ENCODE measurements at regions not wholly inside any gene's neighbourhood (a gene's known extent, or its start where the extent isn't known, plus 50 kb on each side); places are given as distances from the start of the nearest gene placed in this dataset.

DNA sequence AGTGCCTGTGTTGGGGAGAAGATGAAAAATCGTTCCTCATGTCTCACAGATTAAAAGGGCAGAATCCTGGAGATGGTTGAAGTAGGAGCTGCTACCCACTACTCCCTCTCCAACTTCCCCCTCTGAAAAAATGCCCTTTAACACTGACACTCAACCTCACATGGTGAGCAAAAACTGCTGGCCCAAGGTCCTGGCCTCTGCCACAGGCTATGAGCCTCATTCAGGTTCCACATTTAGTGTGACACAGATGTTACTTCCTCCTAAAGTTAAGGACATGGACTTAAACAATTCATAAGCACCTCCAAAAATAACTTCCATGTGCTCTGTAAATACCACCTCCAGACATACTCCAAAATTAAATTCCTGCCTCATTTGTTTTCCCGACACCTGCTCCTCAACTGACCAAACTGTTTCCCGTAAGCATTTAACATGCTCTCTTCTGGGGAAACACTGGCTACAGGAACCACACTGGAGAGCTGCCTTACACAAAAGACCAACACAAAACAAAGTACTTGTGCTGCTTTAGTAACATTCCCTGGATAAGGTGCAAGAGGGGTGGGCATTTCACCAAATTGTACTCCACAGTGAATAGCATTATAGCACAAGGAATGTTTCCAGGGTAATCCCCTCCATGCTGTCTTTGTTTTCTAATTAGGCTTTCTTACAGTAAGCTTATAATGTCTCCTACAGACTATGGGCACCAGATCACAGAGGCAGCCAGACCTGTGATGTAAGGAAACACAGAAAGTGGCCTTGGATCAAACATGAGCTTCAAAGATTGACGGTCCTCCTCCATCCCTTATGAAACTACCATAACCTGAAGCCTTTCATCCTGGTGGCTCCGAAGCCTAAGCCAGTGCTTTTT is 57.0 kb downstream of the PHLDA1 start:
- DNase-seq (ENCODE audit: low read depth), result no peak

DNA sequence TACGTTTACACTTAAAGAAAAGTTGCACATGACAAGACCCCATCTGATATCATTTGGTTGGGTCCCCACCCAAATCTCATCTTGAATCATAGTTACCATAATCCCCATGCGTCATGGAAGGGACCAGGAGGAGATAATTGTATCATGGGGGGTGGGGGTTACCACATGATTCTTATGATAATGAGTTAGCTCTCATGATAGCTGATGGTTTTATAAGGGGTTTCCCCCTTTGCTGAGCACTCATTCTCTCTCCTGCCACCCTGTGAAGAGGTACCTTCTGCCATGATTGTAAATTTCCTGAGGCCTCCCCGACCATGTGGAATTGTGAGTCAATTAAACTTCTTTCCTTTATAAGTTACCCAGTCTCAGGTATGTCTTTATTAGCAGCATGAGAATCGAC is 60.3 kb downstream of the PHLDA1 start:
- DNase-seq (ENCODE audit: low read depth), result no peak

DNA sequence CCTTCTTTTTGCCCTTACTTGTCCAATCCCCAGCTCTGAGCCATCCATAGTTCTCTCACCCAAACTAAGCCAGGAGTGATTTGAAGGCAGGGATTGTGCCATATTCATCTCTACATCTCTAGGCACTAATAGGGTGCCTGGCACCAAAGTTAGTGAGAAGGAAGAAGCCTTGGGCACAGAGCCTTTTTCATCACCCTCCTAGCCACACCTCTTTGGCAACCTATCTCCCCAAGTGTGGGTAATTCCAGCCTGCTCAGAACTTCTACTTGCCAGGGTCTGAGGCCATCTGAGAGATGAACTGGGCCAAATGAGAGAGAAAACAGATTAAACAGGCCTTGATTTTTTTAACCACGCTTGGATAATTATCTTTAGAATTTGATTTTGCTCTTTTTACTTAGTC is 61.3 kb downstream of the PHLDA1 start:
- no peak for DNase-seq (ENCODE audit: low read depth)

DNA sequence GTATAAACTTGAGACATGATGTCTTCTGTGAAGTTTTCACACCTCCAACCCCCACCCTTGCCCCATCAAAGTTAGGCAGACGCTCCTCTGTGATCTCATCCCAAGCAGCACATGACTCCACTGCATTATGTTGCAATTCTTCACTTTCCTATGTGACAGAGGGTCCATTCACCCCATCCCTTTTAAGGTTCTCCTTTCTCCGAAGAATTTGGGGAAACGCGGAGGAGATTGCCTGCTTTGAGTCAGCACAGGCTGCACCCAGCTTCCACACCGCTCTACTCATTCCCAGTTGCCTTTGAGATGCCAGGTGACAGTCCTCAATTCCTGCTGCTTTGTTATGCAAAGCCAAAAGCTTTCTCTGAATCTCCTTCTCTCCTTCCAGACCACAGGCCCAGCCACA is 61.8 kb downstream of the PHLDA1 start:
- no peak for DNase-seq (ENCODE audit: low read depth)

- DNase-seq (ENCODE audit: low read depth), result no peak
These were observed 65.9 kb downstream of the PHLDA1 start for GRCh38 chr12:75965661-75966060.

DNA sequence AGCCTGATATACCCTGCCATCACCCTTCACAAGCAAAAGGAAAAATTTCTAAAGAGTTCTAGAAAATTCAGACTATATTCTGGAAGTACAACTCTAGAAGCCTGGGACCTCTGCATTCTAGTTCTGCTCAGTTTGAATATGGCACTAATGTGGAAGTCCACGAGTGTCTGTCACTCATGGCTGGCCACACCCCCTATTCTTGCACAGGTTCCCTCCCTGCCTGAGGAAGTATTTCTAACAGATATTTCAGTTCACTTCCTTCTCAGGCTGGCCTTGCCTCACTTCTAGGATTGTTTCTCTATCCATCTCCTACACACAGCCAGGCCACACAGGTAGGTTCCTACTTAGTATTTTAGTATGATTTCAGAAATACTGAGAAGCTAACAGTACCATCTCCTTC is 67.4 kb downstream of the PHLDA1 start:
- DNase-seq (ENCODE audit: low read depth), result no peak

- DNase-seq (ENCODE audit: low read depth), result no peak
These were observed 69.7 kb downstream of the PHLDA1 start for GRCh38 chr12:75961878-75962277.

- no peak for DNase-seq (ENCODE audit: low read depth)
These were observed 70.5 kb downstream of the PHLDA1 start for GRCh38 chr12:75960954-75961661.

DNA sequence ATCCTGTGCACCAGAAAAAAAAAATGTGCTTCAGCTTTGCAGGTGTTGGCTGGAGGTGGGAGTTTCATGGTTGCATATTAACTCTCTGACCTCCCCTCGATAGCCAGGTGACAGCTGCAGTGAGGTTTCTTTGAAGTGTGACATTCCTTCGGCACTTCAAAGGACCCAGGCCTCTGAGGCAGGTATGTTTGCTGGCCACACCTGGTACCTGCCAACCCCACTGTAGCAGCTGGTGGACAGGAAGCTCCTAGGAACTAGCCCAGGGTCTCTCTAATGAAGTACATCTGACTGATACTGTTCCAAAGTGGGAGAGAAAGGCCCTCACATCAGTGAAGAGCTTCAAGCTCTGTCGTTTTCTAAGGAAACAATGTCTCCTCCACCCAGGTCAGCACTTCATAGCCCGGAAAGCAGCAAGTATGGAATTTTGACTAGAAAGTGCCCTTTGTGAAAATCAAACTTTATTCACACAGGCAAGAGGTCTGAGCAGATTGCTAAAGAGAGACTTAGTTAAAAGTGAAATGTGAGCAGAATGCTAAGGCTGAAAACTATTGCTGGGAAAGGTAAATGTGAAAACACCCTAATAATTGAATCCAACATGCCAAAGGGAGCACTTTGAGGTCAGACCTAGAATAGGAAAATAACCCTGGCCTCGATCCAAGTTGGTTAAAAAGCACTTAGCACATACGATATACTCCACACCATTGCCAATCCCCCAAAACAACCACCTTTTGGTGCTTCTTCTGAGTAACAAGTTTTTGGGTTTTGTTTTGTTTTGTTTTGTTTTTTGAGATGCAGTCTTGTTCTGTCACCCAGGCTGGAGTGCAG is 71.3 kb downstream of the PHLDA1 start:
- DNase-seq (ENCODE audit: low read depth), result no peak

- DNase-seq (ENCODE audit: low read depth), result no peak
These were observed 72.1 kb downstream of the PHLDA1 start for GRCh38 chr12:75959506-75959905.

GRCh38 chr12:75959060-75959459 is 72.5 kb downstream of the PHLDA1 start:
- DNase-seq (ENCODE audit: low read depth), result no peak

GRCh38 chr12:75955251-75955650 is 76.3 kb downstream of the PHLDA1 start:
- no peak for DNase-seq (ENCODE audit: low read depth)

DNA sequence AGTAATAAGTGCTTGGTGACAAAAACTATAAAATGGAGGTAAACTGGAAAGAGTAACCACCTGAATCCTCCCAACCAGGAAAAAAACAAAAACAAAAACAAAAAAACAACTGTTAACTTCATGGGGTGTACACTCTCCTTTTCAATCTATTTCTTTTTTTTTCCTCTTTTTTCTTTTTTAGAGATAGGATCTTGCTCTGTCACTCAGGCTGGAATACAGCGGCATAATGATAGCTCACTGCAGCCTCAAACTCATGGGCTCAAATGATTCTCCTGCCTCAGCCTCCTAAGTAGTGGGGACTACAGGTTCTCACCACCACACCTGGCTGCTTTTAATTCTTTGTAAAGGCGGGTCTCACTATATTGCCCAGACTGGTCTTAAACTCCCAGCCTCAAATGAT is 76.8 kb downstream of the PHLDA1 start:
- no peak for DNase-seq (ENCODE audit: low read depth)

- no peak for DNase-seq (ENCODE audit: low read depth)
These were observed 77.5 kb downstream of the PHLDA1 start for GRCh38 chr12:75954041-75954440.

- DNase-seq (ENCODE audit: low read depth), result no peak
These were observed 78.2 kb downstream of the PHLDA1 start for GRCh38 chr12:75953312-75953906.

GRCh38 chr12:75951399-75952278 is 79.9 kb downstream of the PHLDA1 start:
- no peak for DNase-seq (ENCODE audit: low read depth)

- DNase-seq (ENCODE audit: low read depth), result no peak
These were observed 84.3 kb downstream of the PHLDA1 start for GRCh38 chr12:75947156-75947723.

DNA sequence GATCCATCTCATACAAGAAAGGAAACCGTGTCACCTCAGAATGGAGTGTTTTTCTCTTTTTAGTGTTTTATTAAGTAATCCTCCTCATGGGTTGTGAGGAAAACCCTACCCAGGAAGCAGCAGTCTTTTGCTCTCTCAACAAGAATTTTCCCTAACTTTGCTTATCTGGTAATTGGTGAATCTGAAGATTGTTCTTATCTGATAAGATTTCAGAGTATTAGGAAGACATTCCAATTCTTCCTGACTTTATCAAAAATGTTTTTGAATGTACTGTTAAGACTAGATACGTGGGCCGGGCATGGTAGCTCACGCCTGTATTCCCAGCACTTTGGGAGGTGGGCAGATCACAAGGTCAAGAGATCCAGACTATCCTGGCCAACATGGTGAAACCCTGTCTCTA is 86.0 kb downstream of the PHLDA1 start:
- DNase-seq (ENCODE audit: low read depth), result no peak

DNA sequence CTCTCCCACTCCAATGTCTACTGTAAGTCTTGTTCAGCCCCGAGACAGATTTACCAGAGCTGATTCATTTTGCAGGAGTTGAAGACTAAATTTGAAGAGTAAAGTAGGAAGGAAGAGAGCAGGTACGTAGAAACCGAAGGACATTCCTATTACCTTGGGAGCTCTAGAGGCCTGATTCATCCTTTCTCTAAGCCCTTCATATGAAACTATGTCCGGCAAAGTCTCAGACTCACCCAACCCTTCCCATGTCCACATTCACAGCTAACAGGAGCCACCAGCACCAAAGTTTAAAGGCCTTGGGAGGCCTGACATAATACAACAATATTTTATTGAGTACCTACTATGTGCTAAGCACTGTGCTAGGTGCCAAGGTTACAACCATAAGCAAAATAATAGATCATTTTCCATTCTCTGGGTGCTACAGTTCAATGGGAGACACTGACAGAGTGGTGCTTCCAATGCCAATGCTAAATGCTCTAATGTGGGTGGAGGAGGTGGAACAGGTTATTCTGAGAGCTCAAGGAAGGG is 86.6 kb downstream of the PHLDA1 start:
- no peak for DNase-seq (ENCODE audit: low read depth)

DNA sequence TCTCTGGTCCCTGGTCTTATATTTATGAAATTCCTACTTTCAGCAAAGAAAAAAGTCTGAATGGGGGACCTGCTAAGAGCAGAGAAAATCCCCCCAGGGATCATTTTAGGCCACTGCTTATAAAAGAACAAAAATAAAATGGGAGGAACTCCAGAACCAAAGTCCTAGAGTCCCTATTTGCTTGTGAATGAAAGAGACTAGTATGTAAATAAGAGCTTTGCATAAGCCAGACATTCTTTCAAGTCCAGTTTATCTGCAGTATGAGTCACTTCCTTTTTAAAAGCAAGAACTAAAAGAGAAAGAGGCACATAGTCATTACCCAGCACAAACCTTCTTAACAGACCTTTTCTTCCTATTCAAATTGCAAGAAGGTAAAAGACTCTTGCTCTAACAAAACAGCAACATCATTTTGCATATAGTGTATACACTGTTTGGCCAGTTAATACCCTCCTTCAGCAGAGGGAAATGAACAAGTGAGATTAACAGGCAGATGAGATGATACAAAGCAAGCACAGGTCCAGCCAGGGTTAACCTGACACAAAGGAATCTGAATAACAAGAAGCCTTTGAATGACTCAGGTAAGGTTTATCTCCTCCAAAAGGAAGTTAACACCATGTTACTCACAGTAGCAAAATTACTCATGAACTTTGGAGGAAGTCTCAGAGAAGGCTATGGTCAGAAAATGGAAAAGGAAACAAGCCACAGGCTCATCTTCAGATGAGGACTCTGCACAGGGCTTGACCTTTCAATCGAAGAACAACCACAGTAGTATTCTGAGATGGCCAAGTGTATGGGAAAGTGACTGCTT is 87.3 kb downstream of the PHLDA1 start:
- no peak for DNase-seq (ENCODE audit: low read depth)

Data from stimulated activated CD4-positive, alpha-beta T cell treated with anti-CD3 and anti-CD28 coated beads, Interleukin-2, amount 100 ng/mL, for 4 hours (primary cell).